Ishikawa (cell line): ENCODE measurements at regions not wholly inside any gene's neighbourhood (a gene's known extent, or its start where the extent isn't known, plus 50 kb on each side); places are given as distances from the start of the nearest gene placed in this dataset.

ENCODE experiments used
- CEBPB ChIP-seq: IDR thresholded peaks from 2 replicates; pipeline ENCODE4 v1.6.1; 2012
- CREB1 ChIP-seq: IDR thresholded peaks from 2 replicates; pipeline ENCODE4 v1.6.1; 2012; ENCODE audit warnings: low read depth
- EGR1 ChIP-seq: IDR thresholded peaks from 2 replicates; pipeline ENCODE4 v1.6.1; 2012
- EP300 ChIP-seq: IDR thresholded peaks from 2 replicates; pipeline ENCODE4 v1.6.1; 2012; ENCODE audit warnings: borderline replicate concordance
- FOXM1 ChIP-seq: IDR thresholded peaks from 2 replicates; pipeline ENCODE4 v1.6.1; 2012; ENCODE audit warnings: low read depth, borderline replicate concordance
- MAX ChIP-seq: IDR thresholded peaks from 2 replicates; pipeline ENCODE4 v1.6.1; 2012
- NFIC ChIP-seq: IDR thresholded peaks from 2 replicates; pipeline ENCODE4 v1.6.1; 2012
- RAD21 ChIP-seq: IDR thresholded peaks from 2 replicates; pipeline ENCODE4 v1.6.1; 2012; ENCODE audit warnings: low read depth
- REST ChIP-seq: IDR thresholded peaks from 2 replicates; pipeline ENCODE4 v1.6.1; 2012; ENCODE audit warnings: low read depth, mild to moderate bottlenecking
- TAF1 ChIP-seq: IDR thresholded peaks from 2 replicates; pipeline ENCODE4 v1.6.1; 2012; ENCODE audit warnings: low read depth, mild to moderate bottlenecking
- TCF12 ChIP-seq: IDR thresholded peaks from 2 replicates; pipeline ENCODE4 v1.6.1; 2012; ENCODE audit warnings: low read depth
- TEAD4 ChIP-seq: IDR thresholded peaks from 2 replicates; pipeline ENCODE4 v1.6.1; 2012
- USF1 ChIP-seq: IDR thresholded peaks from 2 replicates; pipeline ENCODE4 v1.6.1; 2012
- YY1 ChIP-seq: IDR thresholded peaks from 2 replicates; pipeline ENCODE4 v1.6.1; 2012; ENCODE audit warnings: low read depth
- ZBTB7A ChIP-seq: IDR thresholded peaks from 2 replicates; pipeline ENCODE4 v1.6.1; 2012; ENCODE audit warnings: low read depth

GRCh38 chr3:139285691-139286090, 58.1 kb upstream of the MRPS22 start:
- TF ChIP-seq TEAD4 (no peak), EP300 (no peak), ZBTB7A (no peak), EGR1 (no peak), RAD21 (no peak), CREB1 (no peak), TCF12 (no peak), NFIC (no peak), MAX (no peak), USF1 (no peak), REST (no peak)

- no peak for TF ChIP-seq RAD21
- TF ChIP-seq TAF1, result no peak
- TF ChIP-seq FOXM1, result no peak
- no peak for TF ChIP-seq NFIC
- no peak for TF ChIP-seq TCF12
- TF ChIP-seq REST, result no peak
- no peak for TF ChIP-seq YY1
- TF ChIP-seq EP300, result no peak
- TF ChIP-seq ZBTB7A, result no peak
- TF ChIP-seq CREB1, result no peak
Measured at GRCh38 chr3:139286241-139286640, 57.6 kb upstream of the MRPS22 start.

- no peak for TF ChIP-seq TAF1
- TF ChIP-seq TCF12, result no peak
- no peak for TF ChIP-seq CEBPB
- no peak for TF ChIP-seq NFIC
Measured at GRCh38 chr3:139286825-139287224, 57.0 kb upstream of the MRPS22 start.

GRCh38 chr3:139287557-139287956, 56.3 kb upstream of the MRPS22 start:
- TF ChIP-seq REST, result no peak
- no peak for TF ChIP-seq ZBTB7A
- TF ChIP-seq RAD21, result no peak
- no peak for TF ChIP-seq TEAD4
- no peak for TF ChIP-seq USF1
- TF ChIP-seq FOXM1, result no peak
- no peak for TF ChIP-seq TAF1

- TF ChIP-seq FOXM1 (no peak), MAX (no peak), TEAD4 (no peak)
Measured at GRCh38 chr3:139288266-139288821, 55.5 kb upstream of the MRPS22 start.
